CD4-positive, alpha-beta T cell treated with Interleukin-17A for 1 hour (primary cell): ENCODE measurements at regions not wholly inside any gene's neighbourhood (a gene's known extent, or its start where the extent isn't known, plus 50 kb on each side); places are given as distances from the start of the nearest gene placed in this dataset.
A peak's percentile ranks its signal among the peaks of the same experiment; 100 is the strongest.

Experiments
- DNase-seq: peaks from one replicate; pipeline ENCODE4 v3.0.0-alpha.2; 2020

GRCh38 chr9:78813602-78814180, 516.8 kb downstream of the PSAT1 start:
- DNase-seq: no peak

DNA sequence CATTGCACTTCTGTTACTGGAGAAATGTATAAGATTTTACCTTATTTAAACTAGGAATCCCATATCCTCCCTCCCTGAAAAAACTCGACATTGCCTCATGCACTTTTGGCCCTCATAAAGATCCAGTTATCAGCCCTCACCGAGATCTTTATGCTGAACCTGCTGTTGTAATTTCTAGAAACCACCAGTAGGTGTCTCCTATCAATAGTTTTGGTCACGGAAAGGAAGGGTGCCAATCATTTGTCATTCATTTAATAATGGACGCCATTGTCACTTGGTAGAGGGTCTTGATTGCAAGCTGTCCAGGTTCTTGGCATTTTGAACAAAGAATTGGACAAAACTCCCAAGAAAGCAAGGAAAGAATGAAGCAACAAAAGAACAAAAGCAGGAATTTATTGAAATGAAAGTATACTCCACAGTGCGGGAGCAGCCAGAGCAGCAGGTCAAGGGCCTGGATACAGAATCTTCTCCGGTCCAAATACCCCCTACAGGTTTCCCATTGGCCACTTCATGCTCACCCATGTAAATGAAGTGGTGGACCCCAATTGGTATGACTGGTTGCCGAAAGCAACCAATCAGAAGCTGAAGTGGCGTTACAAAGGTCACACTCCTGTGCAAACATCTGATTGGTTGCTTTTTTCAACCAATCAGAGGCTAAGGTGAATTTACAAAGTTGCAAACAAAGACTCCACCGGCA, 524.3 kb downstream of the PSAT1 start:
- peak; percentile 28 for DNase-seq

DNA sequence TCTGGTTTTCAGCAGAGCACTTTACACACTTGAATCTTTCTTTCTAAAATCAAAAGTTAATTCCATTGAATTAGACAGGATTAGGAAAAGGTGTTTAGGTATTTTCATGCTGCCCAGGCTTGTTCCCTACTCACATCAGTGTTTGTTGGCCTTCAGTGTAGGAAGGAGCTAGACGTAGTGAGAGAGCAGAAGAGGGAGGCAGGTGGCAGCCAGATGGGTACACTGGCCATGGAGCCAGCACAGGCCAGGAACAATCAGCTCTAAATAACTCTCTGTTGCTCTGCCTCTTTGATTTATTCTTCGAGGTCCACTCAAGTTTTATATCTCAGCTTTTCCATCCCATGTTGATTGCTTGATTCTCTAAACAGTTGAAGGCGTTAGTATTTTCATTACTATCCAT, 529.6 kb downstream of the PSAT1 start:
- DNase-seq: no peak

DNA sequence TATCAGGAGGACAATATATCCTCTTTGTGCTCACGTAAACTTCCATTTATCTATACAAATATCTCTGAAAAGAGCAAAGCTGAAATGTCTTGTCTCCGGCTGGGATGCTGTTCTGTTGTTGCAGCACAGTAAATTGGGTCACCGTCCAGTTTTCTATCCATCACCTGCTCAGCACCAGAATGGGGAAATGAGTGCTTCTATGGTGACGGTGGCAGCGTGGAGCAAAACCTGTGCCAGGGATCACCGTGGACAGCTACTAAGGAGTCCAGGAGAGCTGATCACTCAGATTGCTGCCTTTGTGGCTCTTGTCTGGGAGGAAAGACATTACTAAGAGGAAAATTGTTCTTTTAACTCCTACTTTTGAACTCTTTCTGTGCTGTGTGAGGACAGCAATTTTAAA, 531.6 kb downstream of the PSAT1 start:
- DNase-seq: no peak

GRCh38 chr9:78830301-78830700, 533.4 kb downstream of the PSAT1 start:
- DNase-seq: no peak

DNA sequence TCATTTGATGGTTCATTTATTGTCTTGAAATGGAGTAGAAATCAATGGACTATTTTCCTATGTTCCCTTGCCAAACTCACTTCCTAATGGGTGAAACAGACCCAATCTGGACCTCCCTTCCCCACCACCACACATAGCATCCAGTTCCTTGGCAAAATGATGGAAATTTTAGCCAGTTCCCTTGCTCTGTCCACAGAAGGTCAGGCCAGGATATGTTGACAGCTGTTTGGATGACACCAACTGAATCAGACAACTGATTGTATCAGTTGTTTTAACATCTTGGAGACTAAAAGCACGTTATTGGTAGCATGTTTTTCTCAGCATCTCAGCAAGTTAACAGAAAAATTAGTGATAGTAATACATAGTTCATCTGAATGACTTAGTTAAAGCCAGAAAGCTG, 534.8 kb downstream of the PSAT1 start:
- DNase-seq: no peak

GRCh38 chr9:78835928-78836450, 539.1 kb downstream of the PSAT1 start:
- DNase-seq: no peak

- no peak for DNase-seq
Observed at GRCh38 chr9:78839252-78839651, 542.3 kb downstream of the PSAT1 start.

- no peak for DNase-seq
Observed at GRCh38 chr9:78848061-78848460, 551.1 kb downstream of the PSAT1 start.

DNA sequence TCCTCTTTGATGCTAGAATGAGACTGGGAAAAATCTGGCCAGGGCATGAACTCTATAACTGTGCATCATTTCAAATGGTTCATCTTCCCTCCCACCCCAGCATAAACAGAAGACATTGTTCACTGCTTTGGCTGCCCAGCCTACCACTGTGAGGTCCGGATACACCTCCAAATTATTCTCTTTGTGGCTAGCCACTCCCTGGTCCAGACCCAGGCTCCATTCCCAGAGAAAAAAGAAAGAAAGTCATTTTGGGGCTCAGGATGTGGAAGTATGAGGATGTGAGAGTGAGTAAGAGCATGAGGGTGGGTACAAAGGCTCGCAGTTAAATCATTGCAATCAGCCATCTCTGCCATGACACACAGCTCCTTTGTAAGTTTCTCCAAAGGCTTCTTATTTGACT, 559.2 kb downstream of the PSAT1 start:
- no peak for DNase-seq

- no peak for DNase-seq
Observed at GRCh38 chr9:78856781-78857180, 559.9 kb downstream of the PSAT1 start.

DNA sequence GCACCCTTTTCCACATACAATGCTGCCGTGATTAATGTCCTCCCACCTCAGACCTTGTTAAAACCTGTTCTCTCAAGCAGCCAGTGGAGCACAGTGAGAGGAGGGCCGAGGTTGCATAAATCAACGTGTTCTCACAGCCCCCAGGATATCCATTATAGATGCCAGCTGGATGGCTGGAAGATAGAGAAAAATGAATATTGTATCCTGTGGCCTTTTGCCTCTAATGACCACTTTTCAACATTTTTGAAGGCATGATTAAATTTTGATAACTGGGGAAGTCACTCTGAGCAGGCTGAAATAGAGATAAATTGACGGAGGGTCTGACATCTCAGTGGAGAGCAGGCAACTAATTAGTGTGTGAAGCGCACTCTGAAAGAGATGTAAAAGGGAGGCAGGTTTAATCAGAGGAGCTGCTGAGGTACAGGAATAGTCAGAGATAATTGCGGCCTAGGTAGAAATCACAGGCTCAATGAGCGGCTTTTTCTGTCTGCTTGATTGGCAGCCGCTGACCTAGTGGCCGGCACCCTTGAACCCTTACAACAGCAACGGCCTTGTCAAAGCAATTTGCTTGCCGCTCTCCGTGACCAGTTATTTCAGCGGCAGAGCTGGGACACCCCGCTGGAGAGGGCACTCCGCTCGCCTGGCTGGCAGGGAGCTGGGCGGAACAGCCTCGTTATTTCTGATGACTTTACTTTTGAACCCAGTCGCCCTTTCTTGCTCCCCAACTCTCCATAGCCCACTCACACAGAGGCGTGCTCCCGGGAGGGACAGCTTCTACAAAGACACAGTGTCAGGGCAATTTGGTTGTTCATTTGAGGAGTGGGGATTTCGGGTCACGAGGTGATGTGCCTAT, 560.7 kb downstream of the PSAT1 start:
- no peak for DNase-seq

DNA sequence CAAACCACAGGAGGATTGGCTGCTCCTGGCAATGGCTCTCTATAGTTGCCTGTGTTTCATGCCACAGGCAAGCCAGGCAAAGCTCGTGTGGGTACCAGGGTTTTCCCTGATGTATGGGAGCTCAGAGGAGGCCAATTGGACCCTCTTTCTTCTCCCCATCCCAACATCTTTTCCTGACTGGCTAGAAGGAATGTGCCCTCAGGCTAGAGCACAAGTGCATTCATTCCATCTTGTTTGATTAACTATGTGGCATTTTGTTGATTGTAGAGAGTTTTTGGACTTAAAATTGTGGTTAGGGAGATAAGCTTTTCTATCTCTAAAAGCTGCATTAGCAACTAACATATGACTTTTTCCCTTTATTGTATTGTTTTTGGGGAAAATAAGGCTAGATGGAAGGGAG, 561.3 kb downstream of the PSAT1 start:
- DNase-seq: no peak

- DNase-seq: no peak
Observed at GRCh38 chr9:78860801-78861475, 564.0 kb downstream of the PSAT1 start.

GRCh38 chr9:78863531-78863930, 566.6 kb downstream of the PSAT1 start:
- no peak for DNase-seq

- DNase-seq: no peak
Observed at GRCh38 chr9:78865737-78866136, 568.8 kb downstream of the PSAT1 start.

DNA sequence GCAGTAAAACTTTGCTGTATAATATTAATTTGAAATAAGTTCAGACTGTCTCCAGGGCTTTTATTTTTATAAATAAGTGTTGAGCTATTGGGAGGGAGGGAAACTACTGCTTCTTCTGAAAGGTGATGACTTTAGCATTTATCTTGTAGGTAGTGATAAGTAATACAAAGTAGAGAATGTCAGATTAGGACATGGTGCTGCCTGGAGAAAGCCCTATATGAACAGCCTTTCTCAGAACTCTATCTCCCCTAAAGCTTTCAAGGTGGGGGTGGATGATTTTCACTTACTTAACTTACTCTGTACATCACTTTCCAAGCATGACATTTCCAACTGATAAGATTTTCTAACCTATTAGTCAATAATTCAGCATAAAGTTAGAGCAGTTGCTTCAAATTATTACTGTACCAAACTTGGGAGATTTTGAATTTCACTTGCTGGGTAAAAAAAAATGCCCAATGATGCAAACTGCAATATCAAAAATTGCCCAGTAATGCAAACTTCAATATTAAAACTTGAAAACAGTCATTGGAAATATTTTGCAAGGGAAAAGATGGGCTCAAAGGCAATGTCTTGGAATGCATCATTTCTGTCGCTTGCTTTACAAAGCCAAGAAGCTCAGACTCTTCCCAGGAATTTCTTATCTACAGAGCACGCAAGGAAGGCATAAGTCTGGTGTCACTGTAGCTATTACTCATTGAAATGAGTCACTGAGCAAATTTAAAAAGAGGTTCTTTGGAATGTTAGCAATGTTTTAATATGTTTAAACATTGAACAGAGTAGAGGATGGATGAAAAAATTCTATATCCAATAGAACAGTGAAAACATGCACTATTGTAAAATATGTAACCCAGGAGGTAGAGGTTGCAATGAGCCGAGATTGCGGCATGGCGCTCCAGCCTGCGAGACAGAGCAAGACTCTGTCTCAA, 569.5 kb downstream of the PSAT1 start:
- no peak for DNase-seq

DNA sequence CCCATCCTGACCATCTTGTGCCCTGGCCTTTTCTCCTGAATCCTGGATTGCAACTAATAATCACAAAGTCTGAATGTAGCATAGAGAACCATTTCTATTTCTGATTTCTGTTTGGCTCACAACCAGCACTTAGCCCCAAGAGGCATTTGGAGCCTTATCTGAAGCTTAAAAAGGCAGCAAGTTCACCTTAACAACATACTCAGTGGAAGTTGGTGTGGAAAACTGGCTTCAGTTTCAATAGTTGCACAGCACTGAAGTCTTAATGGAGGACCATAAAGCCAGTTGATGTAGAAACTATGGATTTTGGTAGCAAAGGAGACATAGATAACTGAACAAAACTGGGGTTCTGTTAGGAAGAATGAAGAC, 574.1 kb downstream of the PSAT1 start:
- no peak for DNase-seq

- DNase-seq: no peak
Observed at GRCh38 chr9:78871452-78872331, 574.8 kb downstream of the PSAT1 start.

GRCh38 chr9:78874061-78874460, 577.1 kb downstream of the PSAT1 start:
- no peak for DNase-seq
